Hepatocyte (in vitro differentiated cells): ENCODE measurements at regions not wholly inside any gene's neighbourhood (a gene's known extent, or its start where the extent isn't known, plus 50 kb on each side); places are given as distances from the start of the nearest gene placed in this dataset.

Experiments used
- DNase-seq: peaks from one replicate; pipeline ENCODE4 v3.0.0-alpha.2; 2016; ENCODE audit warnings: low spot score
- H2AFZ ChIP-seq: fragments of 200-600 bp; sonication (generic); 2 replicates; pipeline ENCODE4 v1.6.0; 2016; ENCODE audit warnings: antibody characterized with exemption, mild to moderate bottlenecking
- H3K27ac ChIP-seq: fragments of 200-600 bp; sonication (generic); 2 replicates; pipeline ENCODE4 v1.5.1; 2016; ENCODE audit warnings: mild to moderate bottlenecking
- H3K27me3 ChIP-seq: fragments of 200-600 bp; sonication (generic); 2 replicates; pipeline ENCODE4 v1.6.1; 2016
- H3K36me3 ChIP-seq: fragments of 200-600 bp; sonication (generic); replicated peaks from 2 replicates; pipeline ENCODE4 v1.5.1; 2016; ENCODE audit warnings: low read depth; ENCODE audit not compliant: insufficient read depth
- H3K4me1 ChIP-seq: fragments of 200-600 bp; sonication (generic); 2 replicates; pipeline ENCODE4 v1.5.1; 2016; ENCODE audit warnings: mild to moderate bottlenecking, moderate library complexity; ENCODE audit not compliant: insufficient read depth
- H3K4me2 ChIP-seq: fragments of 200-600 bp; sonication (generic); 2 replicates; pipeline ENCODE4 v1.6.0; 2016
- H3K4me3 ChIP-seq: fragments of 200-600 bp; sonication (generic); 2 replicates; pipeline ENCODE4 v1.5.1; 2016; ENCODE audit warnings: mild to moderate bottlenecking
- H3K79me2 ChIP-seq: fragments of 200-600 bp; sonication (generic); 2 replicates; pipeline ENCODE4 v1.6.0; 2017; ENCODE audit warnings: mild to moderate bottlenecking
- H3K9me2 ChIP-seq: fragments of 200-600 bp; sonication (generic); replicated peaks from 2 replicates; pipeline ENCODE4 v1.6.0; 2017; ENCODE audit warnings: mild to moderate bottlenecking; ENCODE audit not compliant: insufficient read depth
- H3K9me3 ChIP-seq: fragments of 200-600 bp; sonication (generic); 2 replicates; pipeline ENCODE4 v1.5.1; 2016; ENCODE audit warnings: low read depth, mild to moderate bottlenecking
- H4K20me1 ChIP-seq: fragments of 200-600 bp; sonication (generic); 2 replicates; pipeline ENCODE4 v1.6.0; 2016; ENCODE audit warnings: mild to moderate bottlenecking; ENCODE audit not compliant: insufficient read depth, poor library complexity, severe bottlenecking
- EZH2 ChIP-seq: fragments of 200-600 bp; sonication (generic); IDR thresholded peaks from 2 replicates; pipeline ENCODE4 v1.6.1; 2016; ENCODE audit warnings: antibody characterized with exemption, mild to moderate bottlenecking, borderline replicate concordance
- EZH2phosphoT487 ChIP-seq: fragments of 200-600 bp; sonication (generic); IDR thresholded peaks from one replicate; pipeline ENCODE4 v1.6.1; 2018; ENCODE audit warnings: antibody characterized with exemption, mild to moderate bottlenecking, low read depth, moderate library complexity; ENCODE audit not compliant: unreplicated experiment, severe bottlenecking
- WGBS: methylation state at CpG from one replicate; pipeline ENCODE4 v1.1.6; 2016; ENCODE audit warnings: low lambda C conversion rate; ENCODE audit errors: missing lambda C conversion rate; 5-methylcytosine and 5-hydroxymethylcytosine counted together
- TF ChIP-seq, protein P1 (sequence below): fragments of 200-600 bp; sonication (generic); IDR thresholded peaks from 2 replicates; pipeline ENCODE4 v1.5.1; 2016; ENCODE audit warnings: antibody characterized with exemption, mild to moderate bottlenecking; ENCODE audit not compliant: poor library complexity

- no peak overlapping the region for H2AFZ ChIP-seq
- no peaks in the 10 kb centered on the region for H3K9me2 ChIP-seq
- DNase-seq: no peak
- H3K36me3 ChIP-seq: no peaks in the 10 kb centered on the region
- no peaks in the 10 kb centered on the region for H3K27me3 ChIP-seq
- H3K9me3 ChIP-seq: no peaks in the 10 kb centered on the region
- 82% methylated on average over 3 of the region's 3 CpGs for WGBS
- H4K20me1 ChIP-seq: no peaks in the 10 kb centered on the region
- TF ChIP-seq EZH2phosphoT487 (no peak), EZH2 (no peak)
- TF ChIP-seq, protein P1, sequence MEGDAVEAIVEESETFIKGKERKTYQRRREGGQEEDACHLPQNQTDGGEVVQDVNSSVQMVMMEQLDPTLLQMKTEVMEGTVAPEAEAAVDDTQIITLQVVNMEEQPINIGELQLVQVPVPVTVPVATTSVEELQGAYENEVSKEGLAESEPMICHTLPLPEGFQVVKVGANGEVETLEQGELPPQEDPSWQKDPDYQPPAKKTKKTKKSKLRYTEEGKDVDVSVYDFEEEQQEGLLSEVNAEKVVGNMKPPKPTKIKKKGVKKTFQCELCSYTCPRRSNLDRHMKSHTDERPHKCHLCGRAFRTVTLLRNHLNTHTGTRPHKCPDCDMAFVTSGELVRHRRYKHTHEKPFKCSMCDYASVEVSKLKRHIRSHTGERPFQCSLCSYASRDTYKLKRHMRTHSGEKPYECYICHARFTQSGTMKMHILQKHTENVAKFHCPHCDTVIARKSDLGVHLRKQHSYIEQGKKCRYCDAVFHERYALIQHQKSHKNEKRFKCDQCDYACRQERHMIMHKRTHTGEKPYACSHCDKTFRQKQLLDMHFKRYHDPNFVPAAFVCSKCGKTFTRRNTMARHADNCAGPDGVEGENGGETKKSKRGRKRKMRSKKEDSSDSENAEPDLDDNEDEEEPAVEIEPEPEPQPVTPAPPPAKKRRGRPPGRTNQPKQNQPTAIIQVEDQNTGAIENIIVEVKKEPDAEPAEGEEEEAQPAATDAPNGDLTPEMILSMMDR: no peak
- no peak overlapping the region for H3K4me2 ChIP-seq
- no peaks in the 10 kb centered on the region for H3K79me2 ChIP-seq
- no peak overlapping the region for H3K4me3 ChIP-seq
- H3K27ac ChIP-seq: no peak overlapping the region
- H3K4me1 ChIP-seq: no peaks in the 10 kb centered on the region
Measured at GRCh38 chr4:24089851-24090534, 200.1 kb upstream of the PPARGC1A start.

GRCh38 chr4:24080871-24081270 lies 191.0 kb upstream of the PPARGC1A start:
- no peak for TF ChIP-seq EZH2phosphoT487
- TF ChIP-seq, protein P1: no peak
- no peak for TF ChIP-seq EZH2
- WGBS: 75% methylated on average over 2 of the region's 2 CpGs
- no peak overlapping the region for H2AFZ ChIP-seq
- H3K9me2 ChIP-seq: no peaks in the 10 kb centered on the region
- H3K27ac ChIP-seq: no peak overlapping the region
- no peaks in the 10 kb centered on the region for H3K9me3 ChIP-seq
- no peak overlapping the region for H3K4me2 ChIP-seq
- H3K4me3 ChIP-seq: no peak overlapping the region
- no peaks in the 10 kb centered on the region for H4K20me1 ChIP-seq
- H3K27me3 ChIP-seq: no peaks in the 10 kb centered on the region
- H3K4me1 ChIP-seq: no peaks in the 10 kb centered on the region
- no peaks in the 10 kb centered on the region for H3K36me3 ChIP-seq
- DNase-seq: no peak
- H3K79me2 ChIP-seq: no peaks in the 10 kb centered on the region

- Histone ChIP-seq H3K4me2 (no peak overlapping the region), H3K27me3 (no peaks in the 10 kb centered on the region), H3K79me2 (no peaks in the 10 kb centered on the region), H3K9me3 (no peaks in the 10 kb centered on the region), H2AFZ (no peak overlapping the region), H3K4me3 (no peak overlapping the region), H3K36me3 (no peaks in the 10 kb centered on the region), H3K9me2 (no peaks in the 10 kb centered on the region), H3K27ac (no peak overlapping the region), H3K4me1 (no peaks in the 10 kb centered on the region), H4K20me1 (no peaks in the 10 kb centered on the region)
- no peak for TF ChIP-seq EZH2
- no peak for TF ChIP-seq EZH2phosphoT487
- TF ChIP-seq, protein P1: no peak
- DNase-seq: no peak
- WGBS: 85% methylated on average over 2 of the region's 2 CpGs
Measured at GRCh38 chr4:24078347-24078962, 188.6 kb upstream of the PPARGC1A start.
